H1 (cell line): ENCODE measurements at regions not wholly inside any gene's neighbourhood (a gene's known extent, or its start where the extent isn't known, plus 50 kb on each side); places are given as distances from the start of the nearest gene placed in this dataset.

Experiments used
- CTCF ChIA-PET: fragments of 300-600 bp; sonication (Branson Sonifier 250); formaldehyde crosslinking; loops from one replicate; lab custom pipeline; 2021; ENCODE audit not compliant: partially characterized antibody; lab: Charles Lee
- POLR2A ChIA-PET: fragments of 300-600 bp; sonication (Branson Sonifier 250); formaldehyde crosslinking; loops from one replicate; lab custom pipeline; 2021; ENCODE audit warnings: inconsistent platforms; ENCODE audit not compliant: partially characterized antibody; lab: Charles Lee
- DNase-seq, 2 experiments: peaks; one replicate each; pipeline versions ENCODE4 v3.0.0 to v3.0.0-alpha.2; 2010 to 2022; ENCODE audit warnings: low spot score in 2 of 2, low read depth in 1 of 2, mixed read lengths in 1 of 2
- FAIRE-seq: peaks from 2 replicates; lab custom pipeline; 2011; peaks lifted over from hg19 to GRCh38; lab: Jason Lieb, UNC
- H2AFZ ChIP-seq: 2 replicates; pipeline ENCODE4 v1.8.1; 2012; ENCODE audit warnings: low read length, inconsistent platforms
- H2AK5ac ChIP-seq: 2 replicates; pipeline ENCODE4 v1.6.1; 2013; ENCODE audit warnings: low read depth, low read length
- H2BK120ac ChIP-seq: replicated peaks from 2 replicates; pipeline ENCODE3; 2013; ENCODE audit warnings: low read depth, low read length, inconsistent platforms
- H2BK12ac ChIP-seq: 2 replicates; pipeline ENCODE4 v1.6.1; 2013; ENCODE audit warnings: low read depth, low read length
- H2BK15ac ChIP-seq: 2 replicates; pipeline ENCODE4 v1.6.1; 2013; ENCODE audit warnings: low read length
- H2BK20ac ChIP-seq: 2 replicates; pipeline ENCODE4 v1.6.1; 2013; ENCODE audit warnings: low read length
- H2BK5ac ChIP-seq: 2 replicates; pipeline ENCODE4 v1.6.1; 2013; ENCODE audit warnings: low read depth, low read length
- H3K14ac ChIP-seq: 2 replicates; pipeline ENCODE4 v1.6.1; 2013; ENCODE audit warnings: inconsistent platforms; ENCODE audit not compliant: insufficient read length
- H3K18ac ChIP-seq: 2 replicates; pipeline ENCODE4 v1.6.1; 2013; ENCODE audit warnings: low read length; ENCODE audit errors: extremely low read depth
- H3K23ac ChIP-seq: 2 replicates; pipeline ENCODE4 v1.6.1; 2013; ENCODE audit warnings: inconsistent platforms; ENCODE audit not compliant: insufficient read length
- H3K23me2 ChIP-seq: 2 replicates; pipeline ENCODE4 v1.6.1; 2013; ENCODE audit warnings: low read depth, low read length
- H3K27ac ChIP-seq: 2 replicates; pipeline ENCODE4 v1.6.1; 2011; ENCODE audit warnings: low read depth, low read length, inconsistent platforms
- H3K27me3 ChIP-seq, 4 experiments: replicated peaks in 1 of 4; 1 replicate in 1 of 4; 2 replicates in 3 of 4; pipeline versions ENCODE4 v1.6.1 to v1.8.1; 2011 to 2013; ENCODE audit warnings: low read length in 3 of 4, mild to moderate bottlenecking in 3 of 4, inconsistent platforms in 2 of 4, mixed read lengths in 2 of 4, moderate library complexity in 1 of 4; ENCODE audit not compliant: control insufficient read depth in 3 of 4, insufficient read depth in 3 of 4; ENCODE audit errors: extremely low read depth in 1 of 4
- H3K36me3 ChIP-seq, 4 experiments: 2 replicates each; pipeline versions ENCODE4 v1.6.1 to v1.8.1; 2011 to 2013; ENCODE audit warnings: mild to moderate bottlenecking in 4 of 4, low read length in 3 of 4, moderate library complexity in 2 of 4, control low read depth in 1 of 4, inconsistent platforms in 1 of 4; ENCODE audit not compliant: insufficient read depth in 4 of 4, control insufficient read depth in 2 of 4
- H3K4ac ChIP-seq: replicated peaks from 2 replicates; pipeline ENCODE3; 2013; ENCODE audit warnings: low read length, low read depth, mixed read lengths, inconsistent platforms; ENCODE audit not compliant: insufficient read length
- H3K4me1 ChIP-seq, 4 experiments: replicated peaks in 1 of 4; 1 replicate in 1 of 4; 2 replicates in 3 of 4; pipeline versions ENCODE4 v1.6.1 to v1.8.1; 2011 to 2013; ENCODE audit warnings: low read length in 3 of 4, inconsistent platforms in 2 of 4, mixed read lengths in 1 of 4; ENCODE audit not compliant: insufficient read depth in 4 of 4, control insufficient read depth in 3 of 4
- H3K4me2 ChIP-seq, 2 experiments: 2 replicates each; pipeline versions ENCODE4 v1.6.1 to v1.8.1; 2011 to 2013; ENCODE audit warnings: low read depth in 2 of 2, low read length in 2 of 2, control low read depth in 1 of 2, inconsistent platforms in 1 of 2, mild to moderate bottlenecking in 1 of 2; ENCODE audit not compliant: insufficient read depth in 1 of 2
- H3K4me3 ChIP-seq, 4 experiments: fragments of 200-600, 300-600 bp in 1 of 4; sonication (generic), shearing (Covaris generic), sonication (Bioruptor Twin) in 1 of 4; 2 replicates each; pipeline versions ENCODE4 v1.5.1 to v1.8.1; 2011 to 2016; ENCODE audit warnings: low read length in 4 of 4, low read depth in 3 of 4, control low read depth in 2 of 4, inconsistent platforms in 2 of 4, mild to moderate bottlenecking in 2 of 4, mixed read lengths in 1 of 4, moderate library complexity in 1 of 4; ENCODE audit not compliant: insufficient read depth in 2 of 4; ENCODE audit errors: extremely low read depth in 1 of 4
- H3K56ac ChIP-seq: replicated peaks from 2 replicates; pipeline ENCODE3; 2013; ENCODE audit warnings: low read depth, mild to moderate bottlenecking, mixed read lengths, low read length, inconsistent platforms; ENCODE audit not compliant: insufficient read length
- H3K79me1 ChIP-seq: 2 replicates; pipeline ENCODE4 v1.6.1; 2013; ENCODE audit warnings: low read depth, low read length, control low read depth
- H3K79me2 ChIP-seq, 2 experiments: 2 replicates each; pipeline versions ENCODE4 v1.6.1 to v1.8.1; 2012 to 2013; ENCODE audit warnings: low read length in 2 of 2, mild to moderate bottlenecking in 2 of 2, inconsistent platforms in 1 of 2; ENCODE audit not compliant: insufficient read depth in 2 of 2, control insufficient read depth in 1 of 2
- H3K9ac ChIP-seq, 4 experiments: replicated peaks in 1 of 4; 1 replicate in 1 of 4; 2 replicates in 3 of 4; pipeline versions ENCODE4 v1.6.1 to v1.8.1; 2011 to 2013; ENCODE audit warnings: low read depth in 3 of 4, low read length in 3 of 4, control low read depth in 2 of 4, mild to moderate bottlenecking in 2 of 4, moderate library complexity in 2 of 4, inconsistent platforms in 1 of 4; ENCODE audit errors: extremely low read depth in 1 of 4
- H3K9me3 ChIP-seq, 2 experiments: 2 replicates each; pipeline versions ENCODE4 v1.6.1 to v1.8.1; 2012 to 2013; ENCODE audit warnings: mild to moderate bottlenecking in 2 of 2, moderate library complexity in 2 of 2, control low read depth in 1 of 2, inconsistent platforms in 1 of 2, low read depth in 1 of 2, low read length in 1 of 2, mixed read lengths in 1 of 2; ENCODE audit not compliant: insufficient read depth in 2 of 2
- H4K20me1 ChIP-seq, 2 experiments: replicated peaks in 1 of 2; 2 replicates each; pipeline versions ENCODE3 to v1.8.1; 2011 to 2013; ENCODE audit warnings: inconsistent platforms in 2 of 2, low read length in 2 of 2, mild to moderate bottlenecking in 1 of 2; ENCODE audit not compliant: insufficient read depth in 2 of 2, control insufficient read depth in 1 of 2
- H4K5ac ChIP-seq: 2 replicates; pipeline ENCODE4 v1.6.1; 2013; ENCODE audit warnings: low read length, low read depth, mixed read lengths, inconsistent platforms; ENCODE audit not compliant: insufficient read length
- H4K8ac ChIP-seq: 2 replicates; pipeline ENCODE4 v1.8.0; 2013; ENCODE audit warnings: mild to moderate bottlenecking, moderate library complexity, low read length, inconsistent platforms; ENCODE audit not compliant: insufficient read depth; ENCODE audit errors: extremely low read depth
- H4K91ac ChIP-seq: replicated peaks from 2 replicates; pipeline ENCODE3; 2013; ENCODE audit warnings: low read length, mixed read lengths, inconsistent platforms; ENCODE audit not compliant: insufficient read length
- CHD1 ChIP-seq: IDR thresholded peaks from 2 replicates; pipeline ENCODE4 v1.6.1; 2012; ENCODE audit warnings: low read depth, low read length, improper control_type of control experiment
- GTF2F1 ChIP-seq: IDR thresholded peaks from 2 replicates; pipeline ENCODE4 v1.6.1; 2012; ENCODE audit warnings: low read depth, low read length, improper control_type of control experiment, borderline replicate concordance
- POU5F1 ChIP-seq: IDR thresholded peaks from 2 replicates; pipeline ENCODE4 v1.6.1; 2011; ENCODE audit warnings: low read depth, mild to moderate bottlenecking, low read length, moderate library complexity
- RBBP5 ChIP-seq: IDR thresholded peaks from 2 replicates; pipeline ENCODE4 v1.7.1; 2012; ENCODE audit warnings: low read depth, mild to moderate bottlenecking, inconsistent platforms, low read length, moderate library complexity, borderline replicate concordance
- SP4 ChIP-seq: IDR thresholded peaks from 2 replicates; pipeline ENCODE4 v1.6.1; 2012; ENCODE audit warnings: low read length, inconsistent platforms
- WGBS, 2 experiments: shearing (Covaris generic) in 1 of 2; methylation state at CpG; one replicate each; pipeline versions ENCODE4 v1.1.6 to v1.1.7; 2013 to 2015; ENCODE audit warnings: low lambda C conversion rate in 2 of 2, mixed read lengths in 2 of 2, inconsistent platforms in 1 of 2, low coverage in 1 of 2, missing lambda C conversion rate in 1 of 2; ENCODE audit not compliant: insufficient replicate concordance in 2 of 2, insufficient coverage in 1 of 2, insufficient read length in 1 of 2; ENCODE audit errors: extremely low coverage in 1 of 2, missing lambda C conversion rate in 1 of 2; 5-methylcytosine and 5-hydroxymethylcytosine counted together
- TF ChIP-seq, protein P1 (sequence below): IDR thresholded peaks from 2 replicates; pipeline ENCODE4 v1.6.1; 2011; ENCODE audit warnings: low read depth, mild to moderate bottlenecking, low read length; ENCODE audit not compliant: insufficient read depth

DNA sequence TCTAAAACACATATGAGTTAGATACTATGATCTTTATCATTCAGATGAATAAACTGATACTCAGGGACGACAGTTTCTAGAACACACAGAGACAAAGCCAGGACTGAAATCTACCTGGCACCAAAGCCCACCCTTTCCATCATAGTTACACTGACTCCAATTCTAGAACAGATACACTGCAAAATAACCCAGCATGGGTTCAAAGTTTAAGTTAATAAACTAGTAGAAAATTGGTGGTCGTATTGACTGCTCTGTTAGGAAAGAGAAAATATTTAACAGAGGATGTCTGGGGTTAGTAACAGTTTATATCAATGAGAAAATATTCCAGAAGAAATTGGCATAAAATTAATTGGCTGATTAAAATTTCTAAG lies 60.8 kb upstream of the BCL9 start:
- Histone ChIP-seq H2AFZ (no peak overlapping the region), H4K20me1 (no peaks in the 10 kb centered on the region), H2BK120ac (no peak overlapping the region), H3K56ac (no peak overlapping the region), H3K9me3 (no peaks in the 10 kb centered on the region), H3K36me3 (no peaks in the 10 kb centered on the region), H3K9ac (no peak overlapping the region), H3K27ac (no peak overlapping the region), H3K4me2 (no peak overlapping the region), H4K5ac (no peak overlapping the region), H3K4me3 (no peak overlapping the region), H2AK5ac (no peak overlapping the region), H3K14ac (no peak overlapping the region), H2BK12ac (no peak overlapping the region), H3K79me2 (no peaks in the 10 kb centered on the region), H3K4me1 (no peaks in the 10 kb centered on the region), H3K23ac (no peak overlapping the region), H4K91ac (no peak overlapping the region), H3K4ac (no peak overlapping the region), H3K27me3 (peaks cover 0 to 1% (median 0%) of the 10 kb centered on the region in 4 experiments; a peak in 1 of 7 replicates), H2BK5ac (no peak overlapping the region), H2BK15ac (no peak overlapping the region), H2BK20ac (no peak overlapping the region), H3K18ac (no peak overlapping the region), H4K8ac (no peak overlapping the region), H3K79me1 (no peaks in the 10 kb centered on the region), H3K23me2 (no peaks in the 10 kb centered on the region; the same call in 1 of the 2 replicates)
- ChIA-PET POLR2A (no interaction called here), CTCF (interaction anchor here (1.0 kb wide), 3 partner anchors 11 to 161 kb away, joined by 3 to 4 read pairs (median 3); no protein-coding TSS in a partner anchor)
- 57% methylated on average over 2 of the region's 2 CpGs; no CpG with 5 or more reads in 1 of the 2 experiments for WGBS, 2 experiments
- no peak for TF ChIP-seq GTF2F1
- TF ChIP-seq, protein P1, sequence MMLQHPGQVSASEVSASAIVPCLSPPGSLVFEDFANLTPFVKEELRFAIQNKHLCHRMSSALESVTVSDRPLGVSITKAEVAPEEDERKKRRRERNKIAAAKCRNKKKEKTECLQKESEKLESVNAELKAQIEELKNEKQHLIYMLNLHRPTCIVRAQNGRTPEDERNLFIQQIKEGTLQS, result no peak
- no peak for TF ChIP-seq POU5F1
- no peak for TF ChIP-seq SP4
- TF ChIP-seq CHD1, result no peak
- no peak for TF ChIP-seq RBBP5
- no peak for FAIRE-seq
- no peak for DNase-seq
